ENCODE measurements at regions not wholly inside any gene's neighbourhood (a gene's known extent, or its start where the extent isn't known, plus 50 kb on each side); places are given as distances from the start of the nearest gene placed in this dataset.

- TF ChIP-seq EP300 (IDR thresholded peaks at IDR 0.05), result no peak
- TF ChIP-seq CTCF (IDR thresholded peaks at IDR 0.05), result no peak
- no peak for TF ChIP-seq POLR2A (IDR thresholded peaks at IDR 0.05)
These were observed 111.6 kb upstream of the PZP start for GRCh38 chr12:9319842-9320173.
